Liver (tissue), 8 donors: ENCODE measurements at regions not wholly inside any gene's neighbourhood (a gene's known extent, or its start where the extent isn't known, plus 50 kb on each side); places are given as distances from the start of the nearest gene placed in this dataset.

Experiments
- DNase-seq: peaks from one replicate; pipeline ENCODE4 v3.0.0-alpha.2; 2017; ENCODE audit warnings: low spot score
- H3K27ac ChIP-seq, 2 donors: one replicate each; pipeline ENCODE4 v1.7.0; 2013; ENCODE audit warnings: inconsistent platforms in 2 of 2, low read length in 2 of 2, control low read depth in 1 of 2, low read depth in 1 of 2, mild to moderate bottlenecking in 1 of 2
- H3K27me3 ChIP-seq, 4 donors: one replicate each; pipeline versions ENCODE4 v1.6.1 to v1.7.0; 2013; ENCODE audit warnings: low read length in 3 of 4, inconsistent platforms in 1 of 4, mild to moderate bottlenecking in 1 of 4, moderate library complexity in 1 of 4; ENCODE audit not compliant: control insufficient read depth in 4 of 4, insufficient read depth in 4 of 4
- H3K36me3 ChIP-seq, 4 donors: one replicate each; pipeline versions ENCODE4 v1.6.1 to v1.7.0; 2013; ENCODE audit warnings: low read length in 3 of 4, mild to moderate bottlenecking in 3 of 4, low read depth in 1 of 4, moderate library complexity in 1 of 4; ENCODE audit not compliant: control insufficient read depth in 4 of 4, insufficient read depth in 3 of 4
- H3K4me1 ChIP-seq, 4 donors: one replicate each; pipeline versions ENCODE4 v1.6.1 to v1.7.0; 2013; ENCODE audit warnings: low read length in 3 of 4, mild to moderate bottlenecking in 3 of 4, moderate library complexity in 1 of 4; ENCODE audit not compliant: control insufficient read depth in 4 of 4, insufficient read depth in 4 of 4
- H3K4me3 ChIP-seq, 3 donors: one replicate each; pipeline versions ENCODE4 v1.6.1 to v1.7.0; 2013; ENCODE audit warnings: low read length in 3 of 3, control low read depth in 1 of 3, low read depth in 1 of 3, mild to moderate bottlenecking in 1 of 3
- H3K9ac ChIP-seq, 2 donors: one replicate each; pipeline ENCODE4 v1.7.0; 2013; ENCODE audit warnings: low read length in 2 of 2, mild to moderate bottlenecking in 2 of 2, moderate library complexity in 2 of 2, control low read depth in 1 of 2, low read depth in 1 of 2
- H3K9me3 ChIP-seq, 4 donors: one replicate each; pipeline versions ENCODE4 v1.6.1 to v1.7.0; 2013; ENCODE audit warnings: low read length in 3 of 4; ENCODE audit not compliant: control insufficient read depth in 4 of 4
- ATF3 ChIP-seq: IDR thresholded peaks from 2 replicates; pipeline ENCODE4 v1.6.1; 2016; ENCODE audit warnings: antibody characterized with exemption
- EGR1 ChIP-seq, 2 donors: IDR thresholded peaks; 2 replicates each; pipeline ENCODE4 v1.6.1; 2016 to 2018; ENCODE audit warnings: antibody characterized with exemption in 2 of 2, low read depth in 2 of 2
- FOXA1 ChIP-seq: IDR thresholded peaks from 2 replicates; pipeline ENCODE4 v1.6.1; 2016; ENCODE audit warnings: antibody characterized with exemption
- FOXA2 ChIP-seq: IDR thresholded peaks from 2 replicates; pipeline ENCODE4 v1.6.1; 2016; ENCODE audit warnings: antibody characterized with exemption
- GABPA ChIP-seq, 2 donors: IDR thresholded peaks in 1 of 2; conservative IDR thresholded peaks in 1 of 2; 2 replicates each; pipeline ENCODE4 v1.6.1; 2016; ENCODE audit warnings: antibody characterized with exemption in 2 of 2, mild to moderate bottlenecking in 1 of 2, moderate library complexity in 1 of 2
- HNF4A ChIP-seq, 2 donors: conservative IDR thresholded peaks; 2 replicates each; pipeline ENCODE4 v1.6.1; 2016; ENCODE audit warnings: antibody characterized with exemption in 2 of 2, mild to moderate bottlenecking in 2 of 2
- HNF4G ChIP-seq: IDR thresholded peaks from 2 replicates; pipeline ENCODE4 v1.6.1; 2016; ENCODE audit warnings: antibody characterized with exemption
- JUND ChIP-seq, 2 donors: IDR thresholded peaks; 2 replicates each; pipeline ENCODE4 v1.6.1; 2016; ENCODE audit warnings: antibody characterized with exemption in 2 of 2
- NR2F2 ChIP-seq: IDR thresholded peaks from 2 replicates; pipeline ENCODE4 v1.6.1; 2016; ENCODE audit warnings: antibody characterized with exemption
- RAD21 ChIP-seq, 2 donors: IDR thresholded peaks; 2 replicates each; pipeline ENCODE4 v1.6.1; 2016; ENCODE audit warnings: antibody characterized with exemption in 2 of 2, mild to moderate bottlenecking in 2 of 2
- RXRA ChIP-seq, 2 donors: IDR thresholded peaks; 2 replicates each; pipeline ENCODE4 v1.6.1; 2017 to 2018; ENCODE audit warnings: antibody characterized with exemption in 2 of 2, mild to moderate bottlenecking in 1 of 2
- TAF1 ChIP-seq: conservative IDR thresholded peaks from 2 replicates; pipeline ENCODE4 v1.6.1; 2016; ENCODE audit warnings: antibody characterized with exemption, mild to moderate bottlenecking
- YY1 ChIP-seq: IDR thresholded peaks from 2 replicates; pipeline ENCODE4 v1.6.1; 2016; ENCODE audit warnings: antibody characterized with exemption, mild to moderate bottlenecking
- ZBTB33 ChIP-seq: IDR thresholded peaks from 2 replicates; pipeline ENCODE4 v1.6.1; 2016; ENCODE audit warnings: antibody characterized with exemption
- WGBS: extraction: QIAGEN DNeasy Blood & Tissue Kit; methylation state at CpG from one replicate; pipeline ENCODE4 v1.1.7; 2013; 5-methylcytosine and 5-hydroxymethylcytosine counted together
- TF ChIP-seq, protein P1 (sequence below): fragments of 150-350 bp; IDR thresholded peaks from 2 replicates; pipeline ENCODE4 v1.5.1; 2017; ENCODE audit warnings: improper control_type of control experiment, low read depth, low read length; ENCODE audit not compliant: missing input control
- TF ChIP-seq, protein P2 (sequence below): IDR thresholded peaks from 2 replicates; pipeline ENCODE4 v1.6.1; 2016; ENCODE audit warnings: antibody characterized with exemption
- TF ChIP-seq, protein P3 (sequence below): IDR thresholded peaks from 2 replicates; pipeline ENCODE4 v1.6.1; 2016; ENCODE audit warnings: antibody characterized with exemption, mild to moderate bottlenecking
- donor health status: healthy.
- donor health status: healthy.
- donor health status: healthy.
- donor health status: healthy.
- donor health status: healthy.

DNA sequence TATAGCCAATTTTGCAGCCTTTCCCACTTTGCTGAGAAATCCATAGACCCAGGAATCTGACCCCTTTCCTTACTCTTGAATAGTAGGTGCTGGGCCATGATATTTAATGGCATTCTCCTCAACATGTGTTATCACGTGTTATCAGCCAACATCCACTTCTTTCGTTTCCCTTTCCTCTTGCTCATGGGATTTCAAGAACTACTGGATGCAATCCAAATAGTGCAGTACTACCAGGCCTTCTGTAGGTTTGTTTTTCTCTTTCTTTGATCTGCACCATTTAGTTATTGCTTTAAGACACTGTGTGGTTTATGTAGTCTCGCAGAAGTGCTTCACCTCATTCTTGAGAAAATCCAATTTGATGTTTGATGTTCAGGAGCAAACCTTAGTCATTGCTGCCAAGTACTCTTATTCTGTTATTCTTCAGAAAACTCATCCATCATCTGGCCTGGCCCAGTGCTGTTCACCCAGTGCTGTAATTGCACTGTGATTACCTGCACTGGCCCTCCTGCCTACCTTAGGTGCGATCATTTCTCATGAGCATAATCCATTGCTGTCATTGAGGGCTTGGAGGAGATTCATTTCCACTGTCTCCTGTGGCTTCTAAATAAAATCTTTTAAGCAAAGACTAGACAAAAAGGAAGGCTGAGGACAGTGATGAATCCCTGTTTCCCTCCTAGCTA lies 315.3 kb downstream of the BMPER start:
- no peak overlapping the region for H3K27ac ChIP-seq
- TF ChIP-seq, protein P1, sequence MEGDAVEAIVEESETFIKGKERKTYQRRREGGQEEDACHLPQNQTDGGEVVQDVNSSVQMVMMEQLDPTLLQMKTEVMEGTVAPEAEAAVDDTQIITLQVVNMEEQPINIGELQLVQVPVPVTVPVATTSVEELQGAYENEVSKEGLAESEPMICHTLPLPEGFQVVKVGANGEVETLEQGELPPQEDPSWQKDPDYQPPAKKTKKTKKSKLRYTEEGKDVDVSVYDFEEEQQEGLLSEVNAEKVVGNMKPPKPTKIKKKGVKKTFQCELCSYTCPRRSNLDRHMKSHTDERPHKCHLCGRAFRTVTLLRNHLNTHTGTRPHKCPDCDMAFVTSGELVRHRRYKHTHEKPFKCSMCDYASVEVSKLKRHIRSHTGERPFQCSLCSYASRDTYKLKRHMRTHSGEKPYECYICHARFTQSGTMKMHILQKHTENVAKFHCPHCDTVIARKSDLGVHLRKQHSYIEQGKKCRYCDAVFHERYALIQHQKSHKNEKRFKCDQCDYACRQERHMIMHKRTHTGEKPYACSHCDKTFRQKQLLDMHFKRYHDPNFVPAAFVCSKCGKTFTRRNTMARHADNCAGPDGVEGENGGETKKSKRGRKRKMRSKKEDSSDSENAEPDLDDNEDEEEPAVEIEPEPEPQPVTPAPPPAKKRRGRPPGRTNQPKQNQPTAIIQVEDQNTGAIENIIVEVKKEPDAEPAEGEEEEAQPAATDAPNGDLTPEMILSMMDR, result no peak
- TF ChIP-seq HNF4A (conservative IDR thresholded peaks at IDR 0.05) (no peak), FOXA2 (no peak), TAF1 (no peak), RAD21 (IDR thresholded peaks at IDR 0.05) (no peak), FOXA1 (no peak), YY1 (no peak), ATF3 (no peak), HNF4G (no peak)
- no peaks in the 10 kb centered on the region for H3K36me3 ChIP-seq
- H3K9ac ChIP-seq, result no peak overlapping the region
- 82% methylated on average over 4 of the region's 4 CpGs for WGBS
- H3K9me3 ChIP-seq, result no peaks in the 10 kb centered on the region
- no peak for DNase-seq
- H3K4me1 ChIP-seq, result no peaks in the 10 kb centered on the region
- no peak overlapping the region for H3K4me3 ChIP-seq
- peaks cover 0 to 3% (median 0%) of the 10 kb centered on the region in 4 donors for H3K27me3 ChIP-seq

DNA sequence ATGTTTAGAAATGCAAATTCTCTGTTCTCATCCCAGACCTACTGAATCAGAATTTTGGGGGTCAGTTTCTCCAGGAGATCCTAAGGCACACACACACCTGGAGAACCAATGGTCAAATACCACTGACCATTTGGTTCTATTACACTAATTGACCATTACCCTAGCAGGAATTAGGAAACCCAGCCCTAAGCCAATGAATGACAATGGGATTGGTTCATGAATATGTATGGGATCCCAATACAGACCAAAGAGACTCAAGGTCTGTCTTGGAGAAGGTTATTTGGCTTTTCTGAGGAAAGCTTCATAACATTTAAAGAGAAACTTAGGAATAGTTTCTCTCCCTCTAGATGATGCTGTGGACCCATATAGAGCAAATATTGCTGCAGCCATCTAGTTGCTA lies 317.0 kb downstream of the BMPER start:
- no peak for DNase-seq
- TF ChIP-seq ATF3 (no peak), ZBTB33 (no peak), GABPA (IDR thresholded peaks at IDR 0.05 in 1 of 2, conservative IDR thresholded peaks at IDR 0.05 in 1 of 2) (no peak), EGR1 (IDR thresholded peaks at IDR 0.05; ENCODE audit: low read depth in 2 of 2) (no peak), HNF4A (conservative IDR thresholded peaks at IDR 0.05) (no peak), HNF4G (no peak), JUND (IDR thresholded peaks at IDR 0.05) (no peak), FOXA1 (no peak), NR2F2 (no peak), RXRA (IDR thresholded peaks at IDR 0.05) (no peak), YY1 (no peak)
- TF ChIP-seq, protein P2, sequence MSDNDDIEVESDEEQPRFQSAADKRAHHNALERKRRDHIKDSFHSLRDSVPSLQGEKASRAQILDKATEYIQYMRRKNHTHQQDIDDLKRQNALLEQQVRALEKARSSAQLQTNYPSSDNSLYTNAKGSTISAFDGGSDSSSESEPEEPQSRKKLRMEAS, result no peak
- TF ChIP-seq, protein P3, sequence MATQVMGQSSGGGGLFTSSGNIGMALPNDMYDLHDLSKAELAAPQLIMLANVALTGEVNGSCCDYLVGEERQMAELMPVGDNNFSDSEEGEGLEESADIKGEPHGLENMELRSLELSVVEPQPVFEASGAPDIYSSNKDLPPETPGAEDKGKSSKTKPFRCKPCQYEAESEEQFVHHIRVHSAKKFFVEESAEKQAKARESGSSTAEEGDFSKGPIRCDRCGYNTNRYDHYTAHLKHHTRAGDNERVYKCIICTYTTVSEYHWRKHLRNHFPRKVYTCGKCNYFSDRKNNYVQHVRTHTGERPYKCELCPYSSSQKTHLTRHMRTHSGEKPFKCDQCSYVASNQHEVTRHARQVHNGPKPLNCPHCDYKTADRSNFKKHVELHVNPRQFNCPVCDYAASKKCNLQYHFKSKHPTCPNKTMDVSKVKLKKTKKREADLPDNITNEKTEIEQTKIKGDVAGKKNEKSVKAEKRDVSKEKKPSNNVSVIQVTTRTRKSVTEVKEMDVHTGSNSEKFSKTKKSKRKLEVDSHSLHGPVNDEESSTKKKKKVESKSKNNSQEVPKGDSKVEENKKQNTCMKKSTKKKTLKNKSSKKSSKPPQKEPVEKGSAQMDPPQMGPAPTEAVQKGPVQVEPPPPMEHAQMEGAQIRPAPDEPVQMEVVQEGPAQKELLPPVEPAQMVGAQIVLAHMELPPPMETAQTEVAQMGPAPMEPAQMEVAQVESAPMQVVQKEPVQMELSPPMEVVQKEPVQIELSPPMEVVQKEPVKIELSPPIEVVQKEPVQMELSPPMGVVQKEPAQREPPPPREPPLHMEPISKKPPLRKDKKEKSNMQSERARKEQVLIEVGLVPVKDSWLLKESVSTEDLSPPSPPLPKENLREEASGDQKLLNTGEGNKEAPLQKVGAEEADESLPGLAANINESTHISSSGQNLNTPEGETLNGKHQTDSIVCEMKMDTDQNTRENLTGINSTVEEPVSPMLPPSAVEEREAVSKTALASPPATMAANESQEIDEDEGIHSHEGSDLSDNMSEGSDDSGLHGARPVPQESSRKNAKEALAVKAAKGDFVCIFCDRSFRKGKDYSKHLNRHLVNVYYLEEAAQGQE, result no peak
- no peak overlapping the region for H3K4me3 ChIP-seq

More for the DNA sequence above, 317.0 kb downstream of the BMPER start:
- H3K4me1 ChIP-seq, result no peaks in the 10 kb centered on the region
- H3K36me3 ChIP-seq, result no peaks in the 10 kb centered on the region
- peaks cover 0 to 3% (median 0%) of the 10 kb centered on the region in 4 donors for H3K27me3 ChIP-seq
- H3K27ac ChIP-seq, result no peak overlapping the region
- no peaks in the 10 kb centered on the region for H3K9me3 ChIP-seq
- H3K9ac ChIP-seq, result no peak overlapping the region
